NCI-H524 treated with DMSO at 0.1 percent for 48 hours (cell line): ENCODE measurements at regions not wholly inside any gene's neighbourhood (a gene's known extent, or its start where the extent isn't known, plus 50 kb on each side); places are given as distances from the start of the nearest gene placed in this dataset.

Experiments
- DNase-seq: peaks from one replicate; lab custom pipeline; 2025; lab: John Stamatoyannopoulos, UW

- no peak for DNase-seq
Observed at GRCh38 chr15:31262901-31263671, 63.5 kb upstream of the KLF13 start.

GRCh38 chr15:31263751-31264558, 62.7 kb upstream of the KLF13 start:
- DNase-seq: peak; percentile 39

GRCh38 chr15:31264559-31265089, 62.0 kb upstream of the KLF13 start:
- no peak for DNase-seq

- no peak for DNase-seq
Observed at GRCh38 chr15:31265090-31265870, 61.4 kb upstream of the KLF13 start.

GRCh38 chr15:31265871-31266711, 60.5 kb upstream of the KLF13 start:
- DNase-seq: no peak

- no peak for DNase-seq
Observed at GRCh38 chr15:31266712-31267111, 59.9 kb upstream of the KLF13 start.

GRCh38 chr15:31267161-31268107, 59.2 kb upstream of the KLF13 start:
- peak; percentile 39 for DNase-seq

- no peak for DNase-seq
Observed at GRCh38 chr15:31268108-31268501, 58.5 kb upstream of the KLF13 start.

GRCh38 chr15:31268911-31269784, 57.5 kb upstream of the KLF13 start:
- peak; percentile 98 for DNase-seq

- no peak for DNase-seq
Observed at GRCh38 chr15:31269816-31270575, 56.6 kb upstream of the KLF13 start.

GRCh38 chr15:31270767-31271166, 55.9 kb upstream of the KLF13 start:
- DNase-seq: no peak

GRCh38 chr15:31271224-31271635, 55.4 kb upstream of the KLF13 start:
- DNase-seq: no peak

GRCh38 chr15:31271711-31272557, 54.7 kb upstream of the KLF13 start:
- no peak for DNase-seq

GRCh38 chr15:31272558-31273257, 53.9 kb upstream of the KLF13 start:
- peak; percentile 83 for DNase-seq

- no peak for DNase-seq
Observed at GRCh38 chr15:31273258-31273941, 53.2 kb upstream of the KLF13 start.
